ENCODE measurements at regions not wholly inside any gene's neighbourhood (a gene's known extent, or its start where the extent isn't known, plus 50 kb on each side); places are given as distances from the start of the nearest gene placed in this dataset.

- Histone ChIP-seq H3K36me3 (replicated peaks; ENCODE audit: insufficient read depth, low read depth) (no peaks in the 10 kb centered on the region), H3K4me3 (no peak overlapping the region), H3K9me2 (replicated peaks; ENCODE audit: insufficient read depth) (no peaks in the 10 kb centered on the region), H3K4me1 (ENCODE audit: insufficient read depth) (peaks cover 15% of the 10 kb centered on the region), H3K27me3 (no peaks in the 10 kb centered on the region), H4K20me1 (ENCODE audit: insufficient read depth, poor library complexity, severe bottlenecking) (no peaks in the 10 kb centered on the region), H2AFZ (no peak overlapping the region), H3K79me2 (no peaks in the 10 kb centered on the region), H3K27ac (no peak overlapping the region), H3K4me2 (no peak overlapping the region), H3K9me3 (ENCODE audit: low read depth) (no peaks in the 10 kb centered on the region)
- DNase-seq (ENCODE audit: low spot score): no peak
- WGBS (ENCODE audit: low lambda C conversion rate, missing lambda C conversion rate): 74% methylated on average over 3 of the region's 3 CpGs
- TF ChIP-seq, protein P1, sequence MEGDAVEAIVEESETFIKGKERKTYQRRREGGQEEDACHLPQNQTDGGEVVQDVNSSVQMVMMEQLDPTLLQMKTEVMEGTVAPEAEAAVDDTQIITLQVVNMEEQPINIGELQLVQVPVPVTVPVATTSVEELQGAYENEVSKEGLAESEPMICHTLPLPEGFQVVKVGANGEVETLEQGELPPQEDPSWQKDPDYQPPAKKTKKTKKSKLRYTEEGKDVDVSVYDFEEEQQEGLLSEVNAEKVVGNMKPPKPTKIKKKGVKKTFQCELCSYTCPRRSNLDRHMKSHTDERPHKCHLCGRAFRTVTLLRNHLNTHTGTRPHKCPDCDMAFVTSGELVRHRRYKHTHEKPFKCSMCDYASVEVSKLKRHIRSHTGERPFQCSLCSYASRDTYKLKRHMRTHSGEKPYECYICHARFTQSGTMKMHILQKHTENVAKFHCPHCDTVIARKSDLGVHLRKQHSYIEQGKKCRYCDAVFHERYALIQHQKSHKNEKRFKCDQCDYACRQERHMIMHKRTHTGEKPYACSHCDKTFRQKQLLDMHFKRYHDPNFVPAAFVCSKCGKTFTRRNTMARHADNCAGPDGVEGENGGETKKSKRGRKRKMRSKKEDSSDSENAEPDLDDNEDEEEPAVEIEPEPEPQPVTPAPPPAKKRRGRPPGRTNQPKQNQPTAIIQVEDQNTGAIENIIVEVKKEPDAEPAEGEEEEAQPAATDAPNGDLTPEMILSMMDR (IDR thresholded peaks at IDR 0.05; ENCODE audit: poor library complexity): no peak
These were observed 380.6 kb downstream of the SOX11 start for GRCh38 chr2:6072768-6073167.

DNA sequence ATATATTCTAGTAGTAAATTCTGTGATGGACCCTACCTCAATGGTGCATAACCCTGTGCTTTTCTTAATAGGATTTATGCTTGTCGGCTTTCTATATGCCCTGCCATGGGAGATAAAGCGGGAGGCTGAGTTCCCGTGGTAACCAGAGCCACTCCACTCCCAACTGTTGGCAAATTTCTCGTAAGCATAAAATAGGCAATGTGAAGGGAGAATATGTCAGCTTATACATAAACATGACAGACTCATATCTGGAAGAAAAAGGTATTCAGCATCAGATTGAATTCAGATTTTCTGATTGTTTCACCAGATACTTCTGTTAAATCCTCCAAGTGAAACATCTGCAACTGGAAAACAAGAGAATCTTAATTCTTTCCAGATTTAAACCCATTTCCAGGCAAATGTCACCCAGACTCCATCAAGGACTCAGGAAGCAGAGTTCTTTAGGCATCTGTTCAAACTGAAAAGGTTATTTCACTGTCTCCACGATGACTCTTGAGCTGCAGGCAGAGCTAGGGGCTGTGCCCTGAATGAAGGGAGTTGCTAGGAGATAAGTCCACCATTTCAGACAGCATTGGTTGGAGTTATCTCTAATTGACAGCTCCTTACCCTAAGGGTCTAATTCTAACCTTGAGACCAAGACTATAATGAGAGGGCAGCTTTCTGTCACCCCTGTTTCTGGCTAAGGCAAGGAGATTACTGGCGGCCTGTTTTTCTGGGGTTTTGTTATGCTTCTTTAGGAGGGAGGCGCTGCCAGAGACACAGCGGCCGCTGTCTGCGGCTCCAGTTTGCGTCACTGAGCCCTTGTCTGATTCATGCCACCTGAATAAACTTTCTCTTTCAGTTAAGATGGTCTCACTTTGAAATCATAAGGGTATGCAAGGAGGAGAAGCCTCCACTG lies 381.3 kb downstream of the SOX11 start:
- peak; percentile 22 for DNase-seq (ENCODE audit: low spot score)
- H3K9me2 ChIP-seq (replicated peaks; ENCODE audit: insufficient read depth): no peaks in the 10 kb centered on the region
- no peak overlapping the region for H3K4me3 ChIP-seq
- TF ChIP-seq EZH2phosphoT487 (IDR thresholded peaks at IDR 0.05; ENCODE audit: low read depth, severe bottlenecking, unreplicated experiment) (no peak), EZH2 (IDR thresholded peaks at IDR 0.05; ENCODE audit: borderline replicate concordance) (no peak)
- TF ChIP-seq, protein P1 (IDR thresholded peaks at IDR 0.05; ENCODE audit: poor library complexity): no peak
- H3K36me3 ChIP-seq (replicated peaks; ENCODE audit: insufficient read depth, low read depth): no peaks in the 10 kb centered on the region
- 35% methylated on average over 11 of the region's 11 CpGs for WGBS (ENCODE audit: low lambda C conversion rate, missing lambda C conversion rate)
- no peaks in the 10 kb centered on the region for H3K79me2 ChIP-seq
- H3K27ac ChIP-seq: peak overlapping the region; percentile 73
- H3K27me3 ChIP-seq: no peaks in the 10 kb centered on the region
- H3K4me1 ChIP-seq (ENCODE audit: insufficient read depth): peaks cover 8% of the 10 kb centered on the region
- H3K4me2 ChIP-seq: peak overlapping the region; percentile 56
- peak overlapping the region; percentile 60 for H2AFZ ChIP-seq
- no peaks in the 10 kb centered on the region for H4K20me1 ChIP-seq (ENCODE audit: insufficient read depth, poor library complexity, severe bottlenecking)
- H3K9me3 ChIP-seq (ENCODE audit: low read depth): no peaks in the 10 kb centered on the region

DNA sequence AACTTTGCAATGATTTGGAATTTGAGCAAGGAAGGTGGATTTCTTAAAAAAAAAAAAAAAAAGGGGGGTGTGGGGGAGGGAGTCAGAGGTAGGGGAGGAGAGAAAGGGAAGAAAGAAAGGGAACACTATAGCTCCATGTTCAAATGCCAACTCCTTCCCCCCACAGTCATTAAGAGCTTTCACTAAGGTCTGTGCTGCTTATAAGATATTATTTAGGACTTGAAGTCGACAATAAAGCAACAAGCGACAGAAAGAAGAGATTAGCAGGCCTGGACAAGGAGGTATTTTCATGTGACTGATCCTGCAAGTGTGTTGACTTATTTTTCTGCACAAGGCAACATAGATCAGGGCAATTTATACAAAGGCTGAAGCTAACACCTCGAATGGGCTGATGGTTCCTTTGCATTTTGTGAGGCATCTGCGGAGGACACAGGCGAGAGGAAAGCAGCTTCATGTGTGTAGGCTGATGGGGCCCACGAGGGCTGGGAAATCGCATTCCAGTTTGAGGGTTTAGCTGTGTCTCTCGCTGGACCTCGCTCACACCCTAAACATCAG lies 382.0 kb downstream of the SOX11 start:
- Histone ChIP-seq H3K9me3 (ENCODE audit: low read depth) (no peaks in the 10 kb centered on the region), H3K4me3 (no peak overlapping the region), H3K27ac (peak overlapping the region; percentile 73), H3K4me2 (peak overlapping the region; percentile 56), H2AFZ (no peak overlapping the region), H3K36me3 (replicated peaks; ENCODE audit: insufficient read depth, low read depth) (no peaks in the 10 kb centered on the region), H3K79me2 (no peaks in the 10 kb centered on the region), H4K20me1 (ENCODE audit: insufficient read depth, poor library complexity, severe bottlenecking) (no peaks in the 10 kb centered on the region), H3K4me1 (ENCODE audit: insufficient read depth) (peaks cover 7% of the 10 kb centered on the region), H3K9me2 (replicated peaks; ENCODE audit: insufficient read depth) (no peaks in the 10 kb centered on the region), H3K27me3 (no peaks in the 10 kb centered on the region)
- TF ChIP-seq, protein P1 (IDR thresholded peaks at IDR 0.05; ENCODE audit: poor library complexity): no peak
- TF ChIP-seq EZH2phosphoT487 (IDR thresholded peaks at IDR 0.05; ENCODE audit: low read depth, severe bottlenecking, unreplicated experiment) (no peak), EZH2 (IDR thresholded peaks at IDR 0.05; ENCODE audit: borderline replicate concordance) (no peak)
- WGBS (ENCODE audit: low lambda C conversion rate, missing lambda C conversion rate): 68% methylated on average over 9 of the region's 9 CpGs
- DNase-seq (ENCODE audit: low spot score): no peak

All from hepatocyte (in vitro differentiated cells).